22Rv1 (cell line): ENCODE measurements at regions not wholly inside any gene's neighbourhood (a gene's known extent, or its start where the extent isn't known, plus 50 kb on each side); places are given as distances from the start of the nearest gene placed in this dataset.

Experiments used
- ZFX ChIP-seq: fragments of 450-650 bp; IDR thresholded peaks from 2 replicates; pipeline ENCODE4 v1.6.1; 2017; ENCODE audit warnings: antibody characterized with exemption, borderline replicate concordance
- TF ChIP-seq, protein P1 (sequence below): fragments of 450-650 bp; IDR thresholded peaks from 2 replicates; pipeline ENCODE4 v1.5.1; 2017; ENCODE audit warnings: mild to moderate bottlenecking

DNA sequence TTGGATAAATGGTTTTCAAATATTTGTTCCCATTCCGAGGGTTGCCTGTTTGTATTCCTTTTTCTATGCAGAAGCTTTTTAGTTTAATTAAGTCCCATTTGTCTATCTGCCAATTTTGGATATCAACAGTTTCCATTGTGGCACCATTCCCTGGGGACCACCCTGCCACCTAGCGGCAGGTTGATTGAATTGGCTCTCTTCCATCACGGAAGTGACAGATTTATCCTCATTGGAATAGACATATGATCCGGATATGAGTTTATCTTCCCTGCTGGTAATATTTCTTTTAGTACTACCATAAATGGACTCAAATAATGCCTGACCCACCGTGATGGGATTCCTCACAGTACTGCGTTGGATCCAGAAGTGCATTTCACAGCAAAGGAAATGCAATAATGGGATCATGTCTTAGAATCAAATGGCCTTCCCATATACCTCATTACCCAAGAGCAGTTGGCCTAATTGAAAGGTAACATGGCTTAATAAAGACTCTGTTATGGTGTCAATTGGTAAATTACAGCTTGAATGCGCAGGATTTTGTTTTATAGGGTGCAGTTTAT lies 327.0 kb downstream of the BMP2 start:
- TF ChIP-seq, protein P1, sequence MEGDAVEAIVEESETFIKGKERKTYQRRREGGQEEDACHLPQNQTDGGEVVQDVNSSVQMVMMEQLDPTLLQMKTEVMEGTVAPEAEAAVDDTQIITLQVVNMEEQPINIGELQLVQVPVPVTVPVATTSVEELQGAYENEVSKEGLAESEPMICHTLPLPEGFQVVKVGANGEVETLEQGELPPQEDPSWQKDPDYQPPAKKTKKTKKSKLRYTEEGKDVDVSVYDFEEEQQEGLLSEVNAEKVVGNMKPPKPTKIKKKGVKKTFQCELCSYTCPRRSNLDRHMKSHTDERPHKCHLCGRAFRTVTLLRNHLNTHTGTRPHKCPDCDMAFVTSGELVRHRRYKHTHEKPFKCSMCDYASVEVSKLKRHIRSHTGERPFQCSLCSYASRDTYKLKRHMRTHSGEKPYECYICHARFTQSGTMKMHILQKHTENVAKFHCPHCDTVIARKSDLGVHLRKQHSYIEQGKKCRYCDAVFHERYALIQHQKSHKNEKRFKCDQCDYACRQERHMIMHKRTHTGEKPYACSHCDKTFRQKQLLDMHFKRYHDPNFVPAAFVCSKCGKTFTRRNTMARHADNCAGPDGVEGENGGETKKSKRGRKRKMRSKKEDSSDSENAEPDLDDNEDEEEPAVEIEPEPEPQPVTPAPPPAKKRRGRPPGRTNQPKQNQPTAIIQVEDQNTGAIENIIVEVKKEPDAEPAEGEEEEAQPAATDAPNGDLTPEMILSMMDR = peak; percentile 88
- no peak for TF ChIP-seq ZFX
